CD4-positive, alpha-beta T cell treated with Interleukin-4 for 4 hours (primary cell): ENCODE measurements at regions not wholly inside any gene's neighbourhood (a gene's known extent, or its start where the extent isn't known, plus 50 kb on each side); places are given as distances from the start of the nearest gene placed in this dataset.
"Not testable (repeated sequence)": the region's sequence is repeated elsewhere in the genome, so short reads cannot be mapped to it uniquely, and the experiment has no call there.

Source experiments
- DNase-seq: peaks from one replicate; pipeline ENCODE4 v3.0.0-alpha.2; 2020

GRCh38 chr4:116005037-116005805, 891.8 kb upstream of the NDST4 start:
- no peak for DNase-seq

DNA sequence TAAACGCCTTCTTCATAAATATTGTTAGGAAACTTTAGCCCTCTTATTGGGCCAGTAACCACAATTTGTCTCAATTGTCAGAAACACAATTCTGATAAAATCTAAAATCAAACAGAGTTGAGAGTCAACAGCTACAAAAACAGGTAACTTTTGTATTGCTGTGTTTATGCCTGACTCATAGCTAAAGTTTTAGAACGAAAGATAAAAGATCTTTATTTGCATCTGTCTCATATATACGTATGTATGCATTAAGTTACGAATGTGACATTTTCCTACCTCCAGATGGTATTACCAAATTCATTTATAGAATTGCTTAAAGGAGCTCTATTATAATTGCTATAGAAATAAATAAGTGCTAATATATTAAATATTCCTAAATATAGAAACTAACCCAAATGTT, 887.9 kb upstream of the NDST4 start:
- DNase-seq, result no peak

DNA sequence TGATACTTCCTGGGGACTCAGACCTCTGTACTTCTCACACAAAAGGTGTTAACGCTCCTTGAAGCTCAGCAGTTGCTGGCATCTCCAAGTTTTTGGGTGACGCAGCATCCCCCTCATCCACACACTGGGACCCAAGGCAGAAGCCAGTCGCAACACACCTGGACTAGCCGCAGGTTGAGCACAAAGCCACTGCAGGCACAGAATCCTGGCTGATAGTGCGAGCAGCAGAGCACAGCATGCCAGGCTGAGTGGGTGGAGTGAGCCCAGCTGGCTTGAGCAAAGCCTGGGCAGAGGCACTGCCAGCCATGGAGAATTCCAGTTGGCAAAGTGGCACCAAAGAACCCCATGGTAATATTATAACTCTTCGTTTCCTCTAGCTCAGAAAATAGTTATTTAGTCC, 873.2 kb upstream of the NDST4 start:
- DNase-seq, result no peak

DNA sequence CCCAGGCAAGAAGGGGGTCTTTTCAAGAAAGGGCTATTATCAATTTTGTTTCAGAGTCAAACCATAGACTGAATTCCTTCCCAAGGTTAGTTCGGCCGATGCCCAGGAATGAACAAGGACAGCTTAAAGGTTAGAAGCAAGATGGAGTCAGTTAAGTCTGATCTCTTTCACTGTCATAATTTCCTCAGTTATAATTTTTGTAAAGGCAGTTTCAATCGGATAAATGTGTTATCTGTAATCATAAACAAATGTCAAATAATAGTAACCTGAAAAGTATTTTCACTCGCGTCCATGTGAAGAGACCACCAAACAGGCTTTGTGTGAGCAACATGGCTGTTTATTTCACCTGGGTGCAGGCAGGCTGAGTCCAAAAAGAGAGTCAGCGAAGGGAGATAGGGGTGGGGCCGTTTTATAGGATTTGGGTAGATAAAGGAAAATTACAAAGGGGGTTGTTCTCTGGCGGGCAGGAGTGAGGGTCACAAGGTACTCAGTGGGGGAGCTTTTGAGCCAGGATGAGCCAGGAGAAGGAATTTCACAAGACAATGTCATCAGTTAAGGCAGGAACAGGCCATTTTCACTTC, 862.1 kb upstream of the NDST4 start:
- DNase-seq, result not testable (repeated sequence)

- DNase-seq, result no peak
These were observed 860.3 kb upstream of the NDST4 start for GRCh38 chr4:115973768-115974167.

DNA sequence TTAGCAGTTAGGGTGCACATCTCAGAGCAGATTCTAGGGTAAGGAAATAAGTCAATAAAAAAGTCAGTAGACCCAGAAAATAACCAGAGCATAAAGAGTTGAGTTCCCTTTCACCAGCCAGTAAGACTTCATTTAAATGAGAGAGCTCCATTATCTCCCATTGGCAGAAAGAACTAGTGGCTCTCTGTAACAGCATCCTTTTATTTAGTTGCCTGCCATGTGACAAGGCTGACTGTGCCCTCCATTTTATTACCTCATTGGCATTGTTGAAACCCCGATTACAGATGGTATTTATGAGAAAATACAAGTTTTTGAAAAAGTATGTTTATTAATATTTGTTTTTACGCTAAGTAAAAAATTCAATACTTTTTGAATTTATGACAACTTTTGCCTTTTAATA, 859.5 kb upstream of the NDST4 start:
- no peak for DNase-seq

GRCh38 chr4:115970859-115971258, 857.4 kb upstream of the NDST4 start:
- DNase-seq, result no peak

GRCh38 chr4:115969756-115970155, 856.3 kb upstream of the NDST4 start:
- DNase-seq, result no peak

GRCh38 chr4:115965588-115965987, 852.2 kb upstream of the NDST4 start:
- no peak for DNase-seq

DNA sequence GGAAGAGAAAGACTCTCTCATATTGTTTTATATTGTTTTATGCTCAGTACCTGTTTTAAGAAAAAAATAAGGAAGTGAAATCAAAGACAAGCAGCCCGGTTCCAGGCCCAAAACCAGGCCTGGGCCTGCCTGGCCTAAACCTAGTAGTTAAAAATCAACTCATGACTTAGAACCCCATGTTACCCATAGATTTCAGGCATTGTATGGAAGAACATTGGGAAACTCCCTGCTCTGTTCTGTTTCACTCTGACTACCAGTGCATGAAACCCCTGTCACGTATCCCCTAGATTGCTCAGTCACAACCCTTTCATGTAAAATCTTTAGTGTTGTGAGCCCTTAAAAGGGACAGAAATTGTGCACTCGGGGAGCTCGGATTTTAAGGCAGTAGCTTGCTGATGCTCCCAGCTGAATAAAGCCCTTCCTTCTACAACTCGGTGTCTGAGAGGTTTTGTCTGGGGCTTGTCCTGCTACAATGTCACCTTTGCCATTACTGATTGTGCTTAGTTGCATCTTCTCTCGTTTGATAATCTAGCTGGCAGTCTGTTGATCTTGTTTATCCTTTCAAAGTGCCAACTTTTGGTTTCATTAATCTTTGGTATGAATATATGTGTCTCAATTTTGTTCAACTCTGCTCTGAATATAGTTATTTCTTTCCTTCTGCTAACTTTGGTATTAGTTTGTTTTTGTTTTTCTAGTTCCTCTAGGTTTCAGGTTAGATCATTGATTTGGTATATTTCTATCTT, 842.8 kb upstream of the NDST4 start:
- not testable (repeated sequence) for DNase-seq

DNA sequence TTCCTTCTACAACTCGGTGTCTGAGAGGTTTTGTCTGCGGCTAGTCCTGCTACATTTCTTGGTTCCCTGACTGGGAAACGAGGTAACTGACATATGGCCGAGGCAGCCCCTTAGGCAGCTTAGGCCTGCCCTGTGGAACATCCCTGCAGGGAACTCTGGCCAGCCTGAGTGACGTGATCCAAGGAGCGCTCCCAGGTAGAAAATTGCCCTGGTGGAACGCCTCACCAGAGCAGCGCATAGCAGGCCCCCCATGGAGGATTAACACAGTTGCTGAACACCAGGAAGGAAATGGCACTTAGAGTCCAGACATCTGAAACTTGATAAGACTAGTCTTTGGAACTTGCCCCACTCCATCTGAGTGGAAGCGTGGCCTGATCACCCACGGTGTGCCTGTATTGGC, 837.4 kb upstream of the NDST4 start:
- no peak for DNase-seq

GRCh38 chr4:115949974-115950743, 836.7 kb upstream of the NDST4 start:
- not testable (repeated sequence) for DNase-seq

DNA sequence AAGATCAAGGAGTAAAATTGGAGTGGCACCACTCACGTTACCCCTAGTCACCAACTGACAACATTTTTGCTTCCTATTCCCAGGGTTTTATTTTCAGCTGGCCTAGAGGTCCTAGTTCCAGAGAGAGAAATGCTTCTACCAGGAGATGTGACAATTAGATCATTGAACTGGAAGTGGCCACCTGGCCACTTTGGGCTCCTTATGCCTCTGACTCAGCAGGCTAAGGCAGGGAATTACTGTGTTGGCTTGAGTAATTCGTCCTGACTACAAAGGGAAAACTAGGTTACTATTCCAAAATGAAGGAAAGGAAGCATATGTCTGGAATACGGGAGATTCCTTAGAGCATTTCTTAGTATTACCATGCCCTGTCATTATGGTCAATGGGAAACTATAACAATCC, 831.6 kb upstream of the NDST4 start:
- no peak for DNase-seq

DNA sequence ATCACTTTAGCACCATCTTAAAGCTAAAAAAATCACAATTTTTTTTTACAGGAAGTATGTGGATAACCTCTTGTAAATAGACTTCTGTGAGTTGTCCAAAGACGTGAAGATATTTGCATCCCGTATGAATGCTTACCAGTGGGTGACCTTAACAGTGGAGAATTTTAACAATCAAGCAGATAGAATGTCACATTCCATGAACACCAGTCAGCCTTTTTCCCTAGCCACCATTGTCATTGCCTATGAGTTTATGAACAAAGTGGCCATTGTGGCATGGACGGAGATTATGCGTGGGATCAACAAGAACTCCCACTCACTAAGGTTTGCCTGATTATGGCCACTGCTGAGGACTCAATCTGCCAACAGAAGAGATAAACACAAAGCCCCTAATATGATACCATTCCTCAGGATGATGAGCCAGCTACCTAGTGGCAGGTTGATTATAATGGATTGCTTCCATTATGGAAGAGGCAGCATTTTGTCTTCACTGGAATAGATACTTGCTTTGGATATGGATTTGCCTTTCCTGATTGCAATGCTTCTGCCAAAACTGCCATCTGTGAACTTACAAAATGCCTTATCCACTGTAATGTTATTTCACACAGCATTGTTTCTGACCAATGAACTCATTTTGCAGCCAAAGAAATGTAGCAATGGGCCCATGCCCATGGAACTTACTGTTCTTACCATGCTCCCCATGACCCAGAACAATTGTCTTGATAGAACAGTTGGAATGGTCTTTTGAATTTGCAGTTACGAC, 830.9 kb upstream of the NDST4 start:
- no peak for DNase-seq

- no peak for DNase-seq
These were observed 825.5 kb upstream of the NDST4 start for GRCh38 chr4:115938764-115939443.

DNA sequence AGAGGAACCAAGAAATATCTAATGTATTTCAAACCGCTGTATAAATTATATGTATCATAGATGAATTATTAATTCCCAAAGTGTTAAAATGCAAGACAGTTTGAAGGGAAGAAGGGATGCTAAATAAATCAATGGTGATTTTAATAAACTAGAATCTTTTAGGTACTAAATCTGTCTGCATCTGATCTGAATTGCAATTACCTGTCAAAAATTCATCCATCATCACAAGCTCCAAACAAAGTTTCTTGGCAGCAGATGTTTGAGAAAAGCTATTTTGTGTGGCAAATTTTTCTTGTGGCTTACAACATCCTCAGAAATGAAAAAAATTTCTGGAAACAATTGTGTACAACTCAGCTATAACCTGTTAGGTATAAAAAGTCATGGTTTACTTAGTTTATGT, 816.0 kb upstream of the NDST4 start:
- no peak for DNase-seq

- no peak for DNase-seq
These were observed 814.0 kb upstream of the NDST4 start for GRCh38 chr4:115927382-115927781.

GRCh38 chr4:115923152-115923551, 809.7 kb upstream of the NDST4 start:
- DNase-seq, result no peak

- no peak for DNase-seq
These were observed 807.2 kb upstream of the NDST4 start for GRCh38 chr4:115920637-115921036.

GRCh38 chr4:115918149-115918548, 804.7 kb upstream of the NDST4 start:
- DNase-seq, result no peak

DNA sequence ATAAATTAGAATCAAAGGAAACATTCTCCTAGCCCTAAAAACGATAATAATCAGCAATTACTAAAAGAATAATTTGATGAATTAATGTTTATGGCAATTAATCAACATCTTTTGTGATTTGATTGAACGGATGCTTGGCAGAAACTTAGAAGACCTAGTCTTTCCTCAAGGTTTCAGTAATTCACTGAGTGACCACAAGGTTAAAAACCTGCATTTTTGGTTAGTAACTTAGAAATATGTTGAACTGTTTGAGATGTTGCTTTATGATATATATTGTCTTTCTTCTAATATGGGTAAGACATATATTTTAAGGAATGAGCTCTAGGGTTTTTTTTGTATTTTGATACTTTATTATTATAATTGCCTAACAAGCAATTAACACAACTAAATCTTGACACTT, 793.0 kb upstream of the NDST4 start:
- no peak for DNase-seq

DNA sequence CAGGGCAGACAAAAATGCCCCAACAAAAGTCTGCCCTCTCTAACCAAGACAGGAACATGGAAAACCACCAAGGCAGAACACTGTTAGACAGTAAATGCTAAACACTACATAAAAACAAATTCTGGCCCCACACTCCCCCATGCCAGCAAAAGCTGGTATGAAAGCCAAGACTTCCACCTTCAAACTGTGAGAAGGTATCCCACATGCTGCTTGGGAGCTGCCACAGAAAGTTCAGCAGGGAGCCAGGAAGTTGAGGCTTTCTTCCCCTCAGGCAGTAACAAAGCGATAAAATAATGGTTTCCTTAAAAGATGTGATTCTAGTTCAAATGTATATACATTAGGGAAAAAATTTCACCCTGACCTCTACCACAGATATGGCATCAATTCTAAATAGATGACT, 770.4 kb upstream of the NDST4 start:
- DNase-seq, result no peak
